ENCODE measurements at regions not wholly inside any gene's neighbourhood (a gene's known extent, or its start where the extent isn't known, plus 50 kb on each side); places are given as distances from the start of the nearest gene placed in this dataset.

DNA sequence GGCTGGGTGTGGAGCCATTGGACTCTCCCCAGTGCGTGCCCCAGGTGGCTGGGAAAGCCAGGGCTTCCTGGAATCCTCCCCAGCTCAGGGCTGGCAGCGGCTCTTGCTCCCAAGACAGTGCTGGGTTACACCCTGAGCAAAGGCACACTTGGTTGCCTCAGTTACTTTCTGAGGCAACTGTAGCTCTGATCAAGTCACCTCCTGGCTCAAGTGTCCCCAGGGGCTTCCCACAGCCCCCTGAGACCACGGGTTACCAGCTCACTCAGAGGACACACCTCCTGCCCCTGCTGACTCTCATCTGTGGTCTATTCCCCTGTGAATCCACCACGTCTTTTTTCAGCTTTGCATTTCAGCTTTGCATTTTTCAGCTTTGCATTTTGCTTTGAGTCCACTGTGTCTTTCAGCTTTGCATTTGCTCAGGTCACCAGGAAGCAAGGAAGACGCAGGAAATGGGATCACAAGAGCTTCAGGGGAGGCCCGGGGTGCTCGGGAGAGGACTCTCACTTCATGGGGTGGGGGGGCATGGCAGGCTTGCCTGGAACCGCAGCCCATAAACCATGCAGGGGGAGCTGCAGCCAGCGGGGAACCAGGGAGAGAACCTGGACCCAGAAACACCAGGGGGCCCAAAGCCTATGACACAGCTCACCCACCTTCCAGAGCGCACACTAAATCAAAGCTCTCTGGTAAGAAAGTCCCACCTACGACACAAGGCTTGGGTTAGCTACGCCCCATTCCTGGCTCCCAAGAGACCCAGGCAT lies 138.0 kb upstream of the ASB18 start:
- ChIA-PET CTCF (no interaction called here), POLR2A (no interaction called here)
- 39% methylated on average over 11 of the region's 12 CpGs for WGBS (ENCODE audit: missing lambda C conversion rate)
- Histone ChIP-seq H3K4me1 (no peaks in the 10 kb centered on the region), H3K9me3 (no peaks in the 10 kb centered on the region), H3K4me2 (no peak overlapping the region), H3K27ac (no peak overlapping the region), H3K4me3 (no peak overlapping the region)
- FAIRE-seq, result no peak
- no peak for DNase-seq (ENCODE audit: low read depth in 1 of 2, low spot score in 1 of 2)
- no peak for ATAC-seq
- TF ChIP-seq POLR2A (IDR thresholded peaks at IDR 0.05; ENCODE audit: low read length) (no peak), RFX5 (IDR thresholded peaks at IDR 0.05) (no peak), HOXA7 (CRISPR knock-in tag; IDR thresholded peaks at IDR 0.05) (no peak), NPAS2 (CRISPR knock-in tag; IDR thresholded peaks at IDR 0.05; ENCODE audit: borderline replicate concordance) (no peak), MAX (IDR thresholded peaks at IDR 0.05) (no peak), JUN (IDR thresholded peaks at IDR 0.05) (no peak), ZC3H11A (IDR thresholded peaks at IDR 0.05) (no peak), TP53 (CRISPR knock-in tag; IDR thresholded peaks at IDR 0.05) (no peak), HOXB5 (CRISPR knock-in tag; IDR thresholded peaks at IDR 0.05) (no peak), FOXS1 (CRISPR knock-in tag; IDR thresholded peaks at IDR 0.05) (no peak), BHLHE40 (IDR thresholded peaks at IDR 0.05; ENCODE audit: low read depth, low read length) (no peak), HDAC2 (IDR thresholded peaks at IDR 0.05) (no peak)
- TF ChIP-seq, protein P1, sequence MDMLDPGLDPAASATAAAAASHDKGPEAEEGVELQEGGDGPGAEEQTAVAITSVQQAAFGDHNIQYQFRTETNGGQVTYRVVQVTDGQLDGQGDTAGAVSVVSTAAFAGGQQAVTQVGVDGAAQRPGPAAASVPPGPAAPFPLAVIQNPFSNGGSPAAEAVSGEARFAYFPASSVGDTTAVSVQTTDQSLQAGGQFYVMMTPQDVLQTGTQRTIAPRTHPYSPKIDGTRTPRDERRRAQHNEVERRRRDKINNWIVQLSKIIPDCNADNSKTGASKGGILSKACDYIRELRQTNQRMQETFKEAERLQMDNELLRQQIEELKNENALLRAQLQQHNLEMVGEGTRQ (IDR thresholded peaks at IDR 0.05), result no peak

DNA sequence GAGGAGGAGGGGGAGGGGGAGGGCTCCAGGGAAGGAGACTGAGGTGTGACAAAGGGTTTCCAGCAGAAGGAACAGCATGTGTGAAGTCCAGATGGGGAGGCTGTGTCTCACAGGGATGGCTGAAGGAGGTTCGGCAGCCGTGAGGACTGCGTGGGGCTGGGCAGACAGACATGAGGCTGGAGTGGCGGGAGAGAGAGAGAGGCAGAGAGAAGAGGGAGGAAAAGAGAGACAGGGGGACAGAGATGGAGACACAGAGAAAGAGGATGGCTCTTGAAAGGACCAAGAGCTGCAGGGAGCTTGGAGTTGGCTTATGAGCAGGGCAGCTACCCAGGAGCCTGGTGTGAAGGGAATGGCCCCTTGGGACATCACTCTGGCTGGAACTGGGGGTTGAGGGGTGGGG lies 138.9 kb upstream of the ASB18 start:
- Histone ChIP-seq H3K27ac (no peak overlapping the region), H3K4me2 (no peak overlapping the region), H3K4me1 (no peaks in the 10 kb centered on the region), H3K9me3 (no peaks in the 10 kb centered on the region; the same call in 2 of the 3 replicates), H3K4me3 (no peak overlapping the region)
- ChIA-PET POLR2A (no interaction called here), CTCF (no interaction called here)
- ATAC-seq (no peak), FAIRE-seq (no peak), DNase-seq (ENCODE audit: low read depth in 1 of 2, low spot score in 1 of 2) (no peak)
- 73% methylated on average over 4 of the region's 4 CpGs for WGBS (ENCODE audit: missing lambda C conversion rate)
- TF ChIP-seq NFE2L2 (conservative IDR thresholded peaks at IDR 0.05; ENCODE audit: low read length) (no peak), ZSCAN20 (CRISPR knock-in tag; IDR thresholded peaks at IDR 0.05) (no peak), RFX5 (IDR thresholded peaks at IDR 0.05) (no peak), RAD21 (conservative IDR thresholded peaks at IDR 0.05 in 1 of 2, IDR thresholded peaks at IDR 0.05 in 1 of 2) (no peak)

- H3K27ac ChIP-seq, result no peak overlapping the region
- WGBS (ENCODE audit: missing lambda C conversion rate), result 47% methylated on average over 10 of the region's 10 CpGs
- ChIA-PET CTCF (interaction anchor here (0.9 kb wide), 1 partner anchor 94 kb away, joined by 3 read pairs; no protein-coding TSS in a partner anchor), POLR2A (no interaction called here)
- H3K9me3 ChIP-seq, result peaks cover 2% of the 10 kb centered on the region; the same call in 1 of the 3 replicates
- no peak for ATAC-seq
- H3K4me3 ChIP-seq, result no peak overlapping the region
- no peak for DNase-seq (ENCODE audit: low read depth in 1 of 2, low spot score in 1 of 2)
- H3K4me1 ChIP-seq, result no peaks in the 10 kb centered on the region
- no peak for FAIRE-seq
- no peak for TF ChIP-seq BHLHE40 (IDR thresholded peaks at IDR 0.05; ENCODE audit: low read depth, low read length)
- no peak for TF ChIP-seq TP53 (CRISPR knock-in tag; IDR thresholded peaks at IDR 0.05)
- TF ChIP-seq CBX2 (IDR thresholded peaks at IDR 0.05; ENCODE audit: borderline replicate concordance, low read depth), result no peak
- TF ChIP-seq JUNB (IDR thresholded peaks at IDR 0.05), result no peak
- no peak for TF ChIP-seq MAZ (IDR thresholded peaks at IDR 0.05; ENCODE audit: borderline replicate concordance, low read depth, low read length)
- H3K4me2 ChIP-seq, result no peak overlapping the region
Observed at GRCh38 chr2:236403811-236404210, 139.6 kb upstream of the ASB18 start.

DNA sequence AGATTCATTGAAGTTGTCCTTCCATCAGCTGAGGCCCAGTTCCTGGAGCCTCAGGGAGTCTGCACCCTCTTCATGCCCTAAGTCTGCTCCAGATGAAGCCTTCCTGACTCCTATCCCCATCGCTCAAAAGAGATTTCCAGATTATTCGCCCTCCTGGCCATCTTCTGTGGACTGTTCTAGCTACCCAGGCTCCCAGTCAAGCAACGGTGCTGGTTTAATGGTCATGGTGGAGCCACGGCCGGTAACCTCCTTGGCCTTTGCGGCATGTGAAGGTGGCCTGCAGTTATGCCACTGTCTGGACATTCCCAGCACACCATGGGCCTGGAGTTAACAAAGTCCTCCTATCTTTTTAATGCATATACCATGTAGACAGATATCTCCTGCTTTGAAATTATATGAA lies 140.1 kb upstream of the ASB18 start:
- WGBS (ENCODE audit: missing lambda C conversion rate), result 62% methylated on average over 6 of the region's 6 CpGs
- POLR2A ChIA-PET, result no interaction called here
- Histone ChIP-seq H3K27ac (no peak overlapping the region), H3K4me3 (no peak overlapping the region), H3K4me2 (no peak overlapping the region), H3K4me1 (no peaks in the 10 kb centered on the region), H3K9me3 (peaks cover 5% of the 10 kb centered on the region; the same call in 1 of the 3 replicates)
- no peak for ATAC-seq
- TF ChIP-seq BHLHE40 (IDR thresholded peaks at IDR 0.05; ENCODE audit: low read depth, low read length) (no peak), ESRRA (IDR thresholded peaks at IDR 0.05; ENCODE audit: borderline replicate concordance, low read length) (no peak)
- TF ChIP-seq, protein P2, sequence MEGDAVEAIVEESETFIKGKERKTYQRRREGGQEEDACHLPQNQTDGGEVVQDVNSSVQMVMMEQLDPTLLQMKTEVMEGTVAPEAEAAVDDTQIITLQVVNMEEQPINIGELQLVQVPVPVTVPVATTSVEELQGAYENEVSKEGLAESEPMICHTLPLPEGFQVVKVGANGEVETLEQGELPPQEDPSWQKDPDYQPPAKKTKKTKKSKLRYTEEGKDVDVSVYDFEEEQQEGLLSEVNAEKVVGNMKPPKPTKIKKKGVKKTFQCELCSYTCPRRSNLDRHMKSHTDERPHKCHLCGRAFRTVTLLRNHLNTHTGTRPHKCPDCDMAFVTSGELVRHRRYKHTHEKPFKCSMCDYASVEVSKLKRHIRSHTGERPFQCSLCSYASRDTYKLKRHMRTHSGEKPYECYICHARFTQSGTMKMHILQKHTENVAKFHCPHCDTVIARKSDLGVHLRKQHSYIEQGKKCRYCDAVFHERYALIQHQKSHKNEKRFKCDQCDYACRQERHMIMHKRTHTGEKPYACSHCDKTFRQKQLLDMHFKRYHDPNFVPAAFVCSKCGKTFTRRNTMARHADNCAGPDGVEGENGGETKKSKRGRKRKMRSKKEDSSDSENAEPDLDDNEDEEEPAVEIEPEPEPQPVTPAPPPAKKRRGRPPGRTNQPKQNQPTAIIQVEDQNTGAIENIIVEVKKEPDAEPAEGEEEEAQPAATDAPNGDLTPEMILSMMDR (IDR thresholded peaks at IDR 0.05), result no peak
- FAIRE-seq, result no peak
- DNase-seq (ENCODE audit: low read depth in 1 of 2, low spot score in 1 of 2), result no peak
- CTCF ChIA-PET, result interaction anchor here (0.9 kb wide), 1 partner anchor 94 kb away, joined by 3 read pairs; no protein-coding TSS in a partner anchor
